ENCODE measurements at regions not wholly inside any gene's neighbourhood (a gene's known extent, or its start where the extent isn't known, plus 50 kb on each side); places are given as distances from the start of the nearest gene placed in this dataset.

DNA sequence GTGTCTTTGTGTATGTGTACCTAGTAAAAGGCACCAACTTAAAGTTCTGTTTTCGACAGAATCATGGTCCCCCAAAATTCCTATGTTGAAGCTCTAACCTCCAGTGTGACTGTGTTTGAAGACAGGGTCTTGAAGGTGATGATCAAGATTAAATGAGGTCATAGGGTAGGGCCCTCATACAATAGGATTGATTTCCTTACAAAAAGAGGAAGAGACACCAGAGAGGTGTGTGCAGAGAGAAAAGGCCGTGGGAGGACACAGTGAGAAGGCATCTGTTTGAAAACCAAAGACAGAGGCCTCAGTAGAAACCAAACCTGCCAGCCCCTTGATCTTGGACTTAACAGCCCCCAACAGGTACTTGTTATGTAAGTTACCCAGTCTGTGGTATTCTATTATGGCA is 52.0 kb upstream of the CORO2B start:
- Histone ChIP-seq H3K4me3 (ENCODE audit: low read length) (no peak overlapping the region), H3K27me3 (ENCODE audit: insufficient read depth, low read length) (no peaks in the 10 kb centered on the region), H3K4me1 (ENCODE audit: insufficient read depth, low read length) (peaks cover 18% of the 10 kb centered on the region; the same call in 1 of the 2 replicates), H3K27ac (ENCODE audit: low read depth, low read length) (no peak overlapping the region), H3K36me3 (ENCODE audit: insufficient read depth, low read length) (no peaks in the 10 kb centered on the region), H3K9ac (ENCODE audit: low read depth, low read length) (no peak overlapping the region), H3K9me3 (ENCODE audit: insufficient read depth, low read depth, low read length) (peaks cover 6% of the 10 kb centered on the region)
- 64% methylated on average over 2 of the region's 2 CpGs for WGBS

DNA sequence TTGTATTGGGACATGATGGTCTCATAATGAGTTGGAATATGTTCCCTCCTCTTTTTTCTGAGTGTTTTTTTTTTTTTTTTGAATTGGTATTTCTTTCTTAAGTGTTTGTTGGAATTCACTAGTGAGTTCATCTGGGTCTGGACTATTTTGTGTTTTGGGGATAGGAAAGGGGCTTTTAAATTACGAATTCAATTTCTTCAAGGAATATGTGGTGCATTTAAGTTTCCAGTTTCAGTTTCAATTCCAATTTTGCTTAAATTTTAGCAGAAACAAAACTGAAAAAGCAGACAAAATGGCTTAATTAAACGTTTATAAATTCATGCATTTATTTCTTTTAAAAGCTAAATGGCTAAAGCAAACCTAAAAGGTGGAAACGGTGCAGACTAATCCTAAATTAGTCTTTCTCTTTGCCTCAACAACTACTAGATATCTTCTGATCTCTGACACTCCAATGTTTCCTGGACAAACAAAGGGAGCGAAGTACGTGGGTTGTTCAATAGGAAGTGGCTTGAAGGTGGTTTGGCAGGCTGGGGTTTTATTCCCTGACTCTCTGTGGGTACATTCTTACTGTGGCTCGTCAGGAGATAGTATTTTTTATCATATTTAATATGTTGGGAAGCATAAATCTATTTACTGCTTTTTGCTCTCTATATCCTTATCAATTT is 50.0 kb upstream of the CORO2B start:
- H3K4me1 ChIP-seq (ENCODE audit: insufficient read depth, low read length) = peaks cover 18% of the 10 kb centered on the region; the same call in 1 of the 2 replicates
- WGBS = 85% methylated on average over 5 of the region's 6 CpGs

More for the DNA sequence above, 50.0 kb upstream of the CORO2B start:
- Histone ChIP-seq H3K9me3 (ENCODE audit: insufficient read depth, low read depth, low read length) (peaks cover 16% of the 10 kb centered on the region), H3K27ac (ENCODE audit: low read depth, low read length) (no peak overlapping the region), H3K36me3 (ENCODE audit: insufficient read depth, low read length) (no peaks in the 10 kb centered on the region), H3K9ac (ENCODE audit: low read depth, low read length) (no peak overlapping the region), H3K4me3 (ENCODE audit: low read length) (no peak overlapping the region), H3K27me3 (ENCODE audit: insufficient read depth, low read length) (no peaks in the 10 kb centered on the region)
